CD8-positive, alpha-beta memory T cell (primary cell): ENCODE measurements at regions not wholly inside any gene's neighbourhood (a gene's known extent, or its start where the extent isn't known, plus 50 kb on each side); places are given as distances from the start of the nearest gene placed in this dataset.

Source experiments
- CTCF ChIA-PET: fragments of 350-600 bp; sonication (Branson Sonifier 250); formaldehyde crosslinking; loops from one replicate; lab custom pipeline; 2021; ENCODE audit warnings: antibody characterized with exemption; lab: Charles Lee
- POLR2A ChIA-PET: fragments of 350-600 bp; sonication (Branson Sonifier 250); formaldehyde crosslinking; loops from one replicate; lab custom pipeline; 2021; ENCODE audit warnings: antibody characterized with exemption; lab: Charles Lee
- DNase-seq, 5 donors: peaks; one replicate each; pipeline versions ENCODE4 v3.0.0 to v3.0.0-alpha.2; 2020 to 2022; ENCODE audit warnings: mixed read lengths in 1 of 5
- H3K27ac ChIP-seq: one replicate; pipeline ENCODE4 v1.7.0; 2013; ENCODE audit warnings: low read depth, mild to moderate bottlenecking, low read length, moderate library complexity
- H3K27me3 ChIP-seq: 2 replicates; pipeline ENCODE4 v1.7.0; 2013; ENCODE audit warnings: low read length, mild to moderate bottlenecking; ENCODE audit not compliant: insufficient read depth, poor library complexity, severe bottlenecking
- H3K36me3 ChIP-seq: 2 replicates; pipeline ENCODE4 v1.7.0; 2013; ENCODE audit warnings: mild to moderate bottlenecking, low read length, moderate library complexity; ENCODE audit not compliant: insufficient read depth
- H3K4me1 ChIP-seq: 2 replicates; pipeline ENCODE4 v1.7.0; 2013; ENCODE audit warnings: mild to moderate bottlenecking, low read length, moderate library complexity; ENCODE audit not compliant: insufficient read depth
- H3K4me3 ChIP-seq: 2 replicates; pipeline ENCODE4 v1.7.0; 2013; ENCODE audit warnings: mild to moderate bottlenecking, low read length
- H3K9me3 ChIP-seq: 2 replicates; pipeline ENCODE4 v1.7.0; 2013; ENCODE audit warnings: mild to moderate bottlenecking, low read length
- H3K27ac Mint-ChIP-seq, 8 donors: one replicate each; pipeline ENCODE4 v1.8.0; 2020 to 2021; ENCODE audit warnings: mixed read lengths in 8 of 8, mild to moderate bottlenecking in 6 of 8, inconsistent platforms in 3 of 8, moderate library complexity in 3 of 8
- H3K27me3 Mint-ChIP-seq, 2 donors: one replicate each; pipeline ENCODE4 v1.8.0; 2020 to 2021; ENCODE audit warnings: mixed read lengths in 2 of 2, mild to moderate bottlenecking in 1 of 2, moderate library complexity in 1 of 2
- H3K36me3 Mint-ChIP-seq, 3 donors: one replicate each; pipeline ENCODE4 v1.8.0; 2020 to 2021; ENCODE audit warnings: mixed read lengths in 3 of 3, inconsistent platforms in 1 of 3, mild to moderate bottlenecking in 1 of 3
- H3K4me1 Mint-ChIP-seq, 3 donors: one replicate each; pipeline ENCODE4 v1.8.0; 2020 to 2021; ENCODE audit warnings: mixed read lengths in 3 of 3, inconsistent platforms in 1 of 3, mild to moderate bottlenecking in 1 of 3
- H3K4me3 Mint-ChIP-seq, 7 donors: one replicate each; pipeline ENCODE4 v1.8.0; 2020 to 2021; ENCODE audit warnings: mixed read lengths in 7 of 7, mild to moderate bottlenecking in 6 of 7, moderate library complexity in 4 of 7, inconsistent platforms in 2 of 7
- H3K9me3 Mint-ChIP-seq, 5 donors: one replicate each; pipeline ENCODE4 v1.8.0; 2020 to 2022; ENCODE audit warnings: mixed read lengths in 5 of 5, mild to moderate bottlenecking in 3 of 5, moderate library complexity in 2 of 5, inconsistent platforms in 1 of 5

- Mint-ChIP-seq H3K36me3 (no peaks in the 10 kb centered on the region), H3K4me1 (no peaks in the 10 kb centered on the region), H3K27ac (no peak overlapping the region), H3K9me3 (peaks cover 0 to 2% (median 0%) of the 10 kb centered on the region in 5 donors), H3K27me3 (peaks cover 2 to 14% of the 10 kb centered on the region in 2 donors), H3K4me3 (no peak overlapping the region)
- Histone ChIP-seq H3K27ac (no peak overlapping the region), H3K4me1 (no peaks in the 10 kb centered on the region), H3K36me3 (no peaks in the 10 kb centered on the region), H3K27me3 (peaks cover 3% of the 10 kb centered on the region), H3K4me3 (no peak overlapping the region), H3K9me3 (no peaks in the 10 kb centered on the region)
- no peak for DNase-seq
- ChIA-PET CTCF (no interaction called here), POLR2A (no interaction called here)
Observed at GRCh38 chr13:97822377-97822776, 131.1 kb upstream of the IPO5 start.

GRCh38 chr13:97826421-97827012 lies 127.0 kb upstream of the IPO5 start:
- H3K4me1 Mint-ChIP-seq: no peaks in the 10 kb centered on the region
- CTCF ChIA-PET: no interaction called here
- H3K4me3 ChIP-seq: no peak overlapping the region
- POLR2A ChIA-PET: no interaction called here
- H3K9me3 ChIP-seq: no peaks in the 10 kb centered on the region
- peaks cover 7 to 9% of the 10 kb centered on the region in 2 donors for H3K27me3 Mint-ChIP-seq
- no peaks in the 10 kb centered on the region for H3K36me3 Mint-ChIP-seq
- no peak overlapping the region for H3K4me3 Mint-ChIP-seq
- H3K27ac ChIP-seq: no peak overlapping the region
- H3K27ac Mint-ChIP-seq: no peak overlapping the region
- no peaks in the 10 kb centered on the region for H3K4me1 ChIP-seq
- no peaks in the 10 kb centered on the region for H3K36me3 ChIP-seq
- peaks cover 3% of the 10 kb centered on the region for H3K27me3 ChIP-seq
- H3K9me3 Mint-ChIP-seq: peaks cover 0 to 2% (median 0%) of the 10 kb centered on the region in 5 donors
- DNase-seq: no peak

GRCh38 chr13:97834250-97834649 lies 119.2 kb upstream of the IPO5 start:
- H3K4me3 Mint-ChIP-seq: no peak overlapping the region

GRCh38 chr13:97843189-97843588 lies 110.3 kb upstream of the IPO5 start:
- ChIA-PET POLR2A (no interaction called here), CTCF (interaction anchor here (0.7 kb wide), 1 partner anchor 14 kb away, joined by 3 read pairs; no protein-coding TSS in a partner anchor)
- Mint-ChIP-seq H3K4me3 (no peak overlapping the region), H3K9me3 (peaks cover 0 to 7% (median 0%) of the 10 kb centered on the region in 5 donors), H3K27ac (no peak overlapping the region), H3K4me1 (no peaks in the 10 kb centered on the region), H3K27me3 (peaks cover 5 to 22% of the 10 kb centered on the region in 2 donors), H3K36me3 (no peaks in the 10 kb centered on the region)
- H3K27me3 ChIP-seq: no peaks in the 10 kb centered on the region
- H3K27ac ChIP-seq: no peak overlapping the region
- no peaks in the 10 kb centered on the region for H3K4me1 ChIP-seq
- no peaks in the 10 kb centered on the region for H3K9me3 ChIP-seq
- H3K4me3 ChIP-seq: no peak overlapping the region
- H3K36me3 ChIP-seq: no peaks in the 10 kb centered on the region
- DNase-seq: no peak

More at GRCh38 chr13:97834250-97834649, 119.2 kb upstream of the IPO5 start:
- H3K27ac ChIP-seq: no peak overlapping the region
- no peaks in the 10 kb centered on the region for H3K9me3 ChIP-seq
- Mint-ChIP-seq H3K27ac (no peak overlapping the region), H3K9me3 (peaks cover 0 to 7% (median 1%) of the 10 kb centered on the region in 5 donors), H3K36me3 (no peaks in the 10 kb centered on the region), H3K27me3 (peaks cover 0 to 5% of the 10 kb centered on the region in 2 donors), H3K4me1 (no peaks in the 10 kb centered on the region)
- no peaks in the 10 kb centered on the region for H3K4me1 ChIP-seq
- no peaks in the 10 kb centered on the region for H3K36me3 ChIP-seq
- ChIA-PET CTCF (no interaction called here), POLR2A (no interaction called here)
- DNase-seq: no peak
- no peaks in the 10 kb centered on the region for H3K27me3 ChIP-seq
- no peak overlapping the region for H3K4me3 ChIP-seq

GRCh38 chr13:97844151-97844550 lies 109.3 kb upstream of the IPO5 start:
- no peaks in the 10 kb centered on the region for H3K9me3 ChIP-seq
- no peak for DNase-seq
- CTCF ChIA-PET: no interaction called here
- no peak overlapping the region for H3K4me3 Mint-ChIP-seq
- no peaks in the 10 kb centered on the region for H3K36me3 Mint-ChIP-seq
- POLR2A ChIA-PET: no interaction called here
- no peaks in the 10 kb centered on the region for H3K4me1 Mint-ChIP-seq
- no peak overlapping the region for H3K4me3 ChIP-seq
- no peaks in the 10 kb centered on the region for H3K27me3 ChIP-seq
- H3K9me3 Mint-ChIP-seq: peaks cover 0 to 2% (median 0%) of the 10 kb centered on the region in 5 donors
- no peaks in the 10 kb centered on the region for H3K36me3 ChIP-seq
- no peak overlapping the region for H3K27ac ChIP-seq
- peaks cover 5 to 27% of the 10 kb centered on the region in 2 donors for H3K27me3 Mint-ChIP-seq
- H3K4me1 ChIP-seq: no peaks in the 10 kb centered on the region
- no peak overlapping the region for H3K27ac Mint-ChIP-seq

GRCh38 chr13:97848886-97849285 lies 104.6 kb upstream of the IPO5 start:
- Mint-ChIP-seq H3K4me3 (no peak overlapping the region), H3K4me1 (no peaks in the 10 kb centered on the region), H3K36me3 (no peaks in the 10 kb centered on the region), H3K27ac (no peak overlapping the region), H3K9me3 (no peaks in the 10 kb centered on the region), H3K27me3 (peaks cover 2 to 35% of the 10 kb centered on the region in 2 donors)
- Histone ChIP-seq H3K4me1 (no peaks in the 10 kb centered on the region), H3K4me3 (no peak overlapping the region), H3K27ac (no peak overlapping the region), H3K27me3 (no peaks in the 10 kb centered on the region), H3K9me3 (no peaks in the 10 kb centered on the region), H3K36me3 (no peaks in the 10 kb centered on the region)
- CTCF ChIA-PET: no interaction called here
- POLR2A ChIA-PET: no interaction called here
- no peak for DNase-seq

GRCh38 chr13:97849305-97849704 lies 104.2 kb upstream of the IPO5 start:
- DNase-seq: no peak

GRCh38 chr13:97851269-97851668 lies 102.2 kb upstream of the IPO5 start:
- no peak overlapping the region for H3K4me3 Mint-ChIP-seq
- Histone ChIP-seq H3K9me3 (no peaks in the 10 kb centered on the region), H3K27me3 (no peaks in the 10 kb centered on the region), H3K27ac (no peak overlapping the region), H3K4me1 (no peaks in the 10 kb centered on the region), H3K4me3 (no peak overlapping the region), H3K36me3 (no peaks in the 10 kb centered on the region)
- peaks cover 2 to 28% of the 10 kb centered on the region in 2 donors for H3K27me3 Mint-ChIP-seq
- CTCF ChIA-PET: no interaction called here
- no peak for DNase-seq
- POLR2A ChIA-PET: no interaction called here
- H3K36me3 Mint-ChIP-seq: no peaks in the 10 kb centered on the region
- peak overlapping the region in 1 of 8 donors; percentile 8 for H3K27ac Mint-ChIP-seq
- H3K4me1 Mint-ChIP-seq: peaks cover 0 to 3% (median 0%) of the 10 kb centered on the region in 3 donors
- no peaks in the 10 kb centered on the region for H3K9me3 Mint-ChIP-seq

More at GRCh38 chr13:97849305-97849704, 104.2 kb upstream of the IPO5 start:
- no peaks in the 10 kb centered on the region for H3K9me3 Mint-ChIP-seq
- ChIA-PET POLR2A (no interaction called here), CTCF (no interaction called here)
- H3K27ac Mint-ChIP-seq: no peak overlapping the region
- H3K27me3 ChIP-seq: no peaks in the 10 kb centered on the region
- no peaks in the 10 kb centered on the region for H3K36me3 ChIP-seq
- H3K27me3 Mint-ChIP-seq: peaks cover 2 to 31% of the 10 kb centered on the region in 2 donors
- no peaks in the 10 kb centered on the region for H3K36me3 Mint-ChIP-seq
- no peak overlapping the region for H3K27ac ChIP-seq
- H3K4me3 Mint-ChIP-seq: no peak overlapping the region
- H3K4me3 ChIP-seq: no peak overlapping the region
- H3K4me1 ChIP-seq: no peaks in the 10 kb centered on the region
- no peaks in the 10 kb centered on the region for H3K9me3 ChIP-seq
- no peaks in the 10 kb centered on the region for H3K4me1 Mint-ChIP-seq
